Mucosa of descending colon (tissue), 3 donors: ENCODE measurements at regions not wholly inside any gene's neighbourhood (a gene's known extent, or its start where the extent isn't known, plus 50 kb on each side); places are given as distances from the start of the nearest gene placed in this dataset.

ENCODE experiments used
- ATAC-seq: fragments of 200-7000 bp; cut with Tn5 transposase; one replicate; pipeline ENCODE4 v1.9.1; 2020; ENCODE audit warnings: mild to moderate bottlenecking, moderate library complexity
- DNase-seq, 3 donors: peaks; one replicate each; pipeline ENCODE4 v3.0.0-alpha.2; 2020
- H3K36me3 ChIP-seq: fragments of 200-600 bp; one replicate; pipeline ENCODE4 v1.8.0; 2021; ENCODE audit warnings: low read depth, mild to moderate bottlenecking
- H3K4me1 ChIP-seq: fragments of 200-600 bp; one replicate; pipeline ENCODE4 v1.8.0; 2021; ENCODE audit warnings: low read depth, mild to moderate bottlenecking
- H3K4me3 ChIP-seq: fragments of 200-600 bp; one replicate; pipeline ENCODE4 v1.8.0; 2021; ENCODE audit warnings: mild to moderate bottlenecking
- H3K9me3 ChIP-seq: fragments of 200-600 bp; one replicate; pipeline ENCODE4 v1.8.0; 2021; ENCODE audit warnings: mild to moderate bottlenecking
- intact Hi-C, 2 donors: fragments of 100-400 bp; cut with DNase I in 1 of 2; cut with micrococcal nuclease in 1 of 2; formaldehyde crosslinking; loops; one replicate each; pipeline versions ENCODE4 v1.11.0 to v1.11.1; 2022; cut with DNase I, micrococcal nuclease
- TF ChIP-seq, protein P1 (sequence below): fragments of 200-600 bp; IDR thresholded peaks from one replicate; pipeline ENCODE4 v1.8.0; 2022; ENCODE audit warnings: antibody characterized with exemption, mild to moderate bottlenecking
- donor health status: DM: no; HTN: no; CAD: no; lungs with moderate emphysema.
- donor health status: DM: no; HTN: no; CAD: no.
- donor health status: DM: no; HTN: yes; CAD: no.

DNA sequence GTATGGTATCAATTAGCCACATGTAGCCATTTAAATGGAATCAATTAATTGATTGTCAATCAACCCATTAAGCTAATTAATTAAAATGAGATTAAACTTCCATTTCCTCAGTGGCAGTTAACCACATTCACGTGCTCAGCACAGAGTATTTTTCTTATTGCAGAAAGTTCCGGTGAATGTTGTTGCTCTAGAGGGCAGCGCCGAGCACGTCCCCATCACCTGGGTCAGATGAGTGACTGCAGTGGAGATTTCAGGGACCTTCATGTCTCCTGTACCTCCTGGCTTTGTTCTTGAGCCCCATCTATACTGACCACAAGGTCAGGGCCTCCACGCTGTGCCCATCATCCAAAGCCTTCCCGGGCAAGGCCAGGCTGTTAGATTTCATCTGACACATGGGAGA, 168.8 kb upstream of the MKI67 start:
- TF ChIP-seq, protein P1, sequence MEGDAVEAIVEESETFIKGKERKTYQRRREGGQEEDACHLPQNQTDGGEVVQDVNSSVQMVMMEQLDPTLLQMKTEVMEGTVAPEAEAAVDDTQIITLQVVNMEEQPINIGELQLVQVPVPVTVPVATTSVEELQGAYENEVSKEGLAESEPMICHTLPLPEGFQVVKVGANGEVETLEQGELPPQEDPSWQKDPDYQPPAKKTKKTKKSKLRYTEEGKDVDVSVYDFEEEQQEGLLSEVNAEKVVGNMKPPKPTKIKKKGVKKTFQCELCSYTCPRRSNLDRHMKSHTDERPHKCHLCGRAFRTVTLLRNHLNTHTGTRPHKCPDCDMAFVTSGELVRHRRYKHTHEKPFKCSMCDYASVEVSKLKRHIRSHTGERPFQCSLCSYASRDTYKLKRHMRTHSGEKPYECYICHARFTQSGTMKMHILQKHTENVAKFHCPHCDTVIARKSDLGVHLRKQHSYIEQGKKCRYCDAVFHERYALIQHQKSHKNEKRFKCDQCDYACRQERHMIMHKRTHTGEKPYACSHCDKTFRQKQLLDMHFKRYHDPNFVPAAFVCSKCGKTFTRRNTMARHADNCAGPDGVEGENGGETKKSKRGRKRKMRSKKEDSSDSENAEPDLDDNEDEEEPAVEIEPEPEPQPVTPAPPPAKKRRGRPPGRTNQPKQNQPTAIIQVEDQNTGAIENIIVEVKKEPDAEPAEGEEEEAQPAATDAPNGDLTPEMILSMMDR: no peak
- ATAC-seq (no peak), DNase-seq (no peak)
- no peak overlapping the region for H3K4me3 ChIP-seq
- intact Hi-C loops: no loop called here
- H3K9me3 ChIP-seq: no peaks in the 10 kb centered on the region
- H3K36me3 ChIP-seq: no peaks in the 10 kb centered on the region
- H3K4me1 ChIP-seq: no peaks in the 10 kb centered on the region

DNA sequence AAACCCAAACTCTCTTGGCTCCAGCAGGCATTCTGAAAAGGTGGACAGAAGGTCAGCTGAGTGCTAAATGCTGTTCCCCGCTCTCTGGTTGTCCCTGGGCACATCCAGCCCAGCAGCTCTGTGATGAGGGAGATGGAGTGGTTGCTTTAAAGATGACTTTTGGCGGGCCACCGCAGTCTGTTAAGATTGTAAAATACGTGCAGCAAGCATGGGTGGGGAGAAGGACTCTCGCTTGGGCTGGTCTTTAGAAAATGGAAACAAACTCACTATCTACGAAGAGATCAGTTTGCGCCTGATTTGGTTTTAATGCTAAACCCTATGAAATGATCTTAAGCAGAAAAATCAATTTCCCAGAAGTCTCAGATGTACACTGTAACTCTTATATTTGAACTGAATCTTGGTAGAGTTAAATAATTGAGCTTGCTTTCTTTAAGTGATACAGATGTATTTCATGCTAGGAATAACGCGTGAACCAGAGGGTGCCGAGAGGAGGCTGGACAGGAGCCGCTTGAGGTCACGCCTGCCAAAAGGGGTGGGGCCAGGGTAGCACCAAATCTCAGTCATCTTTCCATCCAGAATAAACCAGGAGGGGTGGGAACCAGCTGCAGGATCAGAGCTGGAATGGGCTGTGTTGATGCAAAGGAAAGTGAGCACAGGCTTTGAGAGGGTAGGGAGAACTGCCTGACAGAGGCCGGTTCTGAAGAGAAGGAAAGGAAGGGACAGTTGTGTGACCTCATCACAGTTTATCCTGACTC, 170.2 kb upstream of the MKI67 start:
- TF ChIP-seq, protein P1: no peak
- Histone ChIP-seq H3K4me3 (no peak overlapping the region), H3K36me3 (no peaks in the 10 kb centered on the region), H3K9me3 (no peaks in the 10 kb centered on the region), H3K4me1 (no peaks in the 10 kb centered on the region)
- ATAC-seq: no peak
- DNase-seq: no peak
- intact Hi-C loops: no loop called here

DNA sequence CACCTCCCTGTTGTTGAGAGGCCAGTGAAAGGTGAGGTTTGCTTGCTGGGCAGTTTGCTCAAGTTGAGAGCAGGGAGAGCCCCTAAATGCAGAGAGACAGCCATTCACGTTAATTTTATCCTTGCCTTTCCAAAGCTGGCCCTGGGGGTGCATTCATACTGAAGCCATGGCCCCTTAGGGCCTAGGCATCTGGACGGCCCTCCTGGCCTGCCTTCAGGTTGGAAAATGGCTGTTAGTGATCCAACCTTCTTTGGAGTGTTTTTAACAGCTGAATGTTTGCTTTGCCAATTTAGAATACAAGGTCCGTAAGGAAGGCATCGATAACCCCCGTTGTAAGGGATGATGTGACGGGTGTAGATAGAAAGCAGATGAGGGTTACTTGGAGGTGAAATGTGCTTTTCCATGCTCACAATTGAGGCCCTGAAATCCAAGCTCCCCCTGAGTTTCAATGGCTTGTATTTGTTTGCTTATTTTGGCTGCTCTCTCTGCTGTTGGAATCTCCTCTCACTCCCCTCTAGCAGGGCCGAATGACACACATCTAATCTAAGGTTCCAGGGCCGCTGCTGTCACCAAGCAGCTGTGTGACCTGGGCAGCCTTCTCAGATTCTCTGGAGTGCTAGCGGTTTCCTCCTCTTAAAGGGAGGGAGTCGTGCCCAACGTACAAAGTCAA, 171.6 kb upstream of the MKI67 start:
- ATAC-seq: no peak
- Histone ChIP-seq H3K36me3 (no peaks in the 10 kb centered on the region), H3K4me1 (no peaks in the 10 kb centered on the region), H3K4me3 (no peak overlapping the region), H3K9me3 (no peaks in the 10 kb centered on the region)
- TF ChIP-seq, protein P1: no peak
- intact Hi-C loops: no loop called here
- no peak for DNase-seq

DNA sequence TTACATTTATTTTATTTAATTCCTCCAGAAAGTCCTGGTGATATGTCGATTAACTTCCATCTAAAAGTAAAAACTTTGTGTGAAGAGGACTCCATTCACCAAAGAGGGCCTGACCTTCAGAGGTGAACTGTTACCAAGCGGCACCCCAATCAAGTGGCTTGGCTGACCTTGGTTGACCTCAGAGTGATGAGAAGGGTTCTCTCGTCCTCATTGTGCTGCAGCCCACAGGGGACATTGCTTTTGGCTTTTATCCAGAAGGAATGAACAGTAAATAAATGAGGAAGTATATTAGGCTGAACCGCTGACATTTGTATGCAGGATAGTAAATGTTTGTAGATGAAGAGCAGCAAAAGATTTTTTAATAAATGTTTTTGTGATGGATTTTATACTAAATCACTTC, 172.4 kb upstream of the MKI67 start:
- H3K4me3 ChIP-seq: no peak overlapping the region
- no peaks in the 10 kb centered on the region for H3K4me1 ChIP-seq
- TF ChIP-seq, protein P1: no peak
- H3K36me3 ChIP-seq: no peaks in the 10 kb centered on the region
- no peaks in the 10 kb centered on the region for H3K9me3 ChIP-seq
- intact Hi-C loops: no loop called here
- DNase-seq (no peak), ATAC-seq (no peak)

DNA sequence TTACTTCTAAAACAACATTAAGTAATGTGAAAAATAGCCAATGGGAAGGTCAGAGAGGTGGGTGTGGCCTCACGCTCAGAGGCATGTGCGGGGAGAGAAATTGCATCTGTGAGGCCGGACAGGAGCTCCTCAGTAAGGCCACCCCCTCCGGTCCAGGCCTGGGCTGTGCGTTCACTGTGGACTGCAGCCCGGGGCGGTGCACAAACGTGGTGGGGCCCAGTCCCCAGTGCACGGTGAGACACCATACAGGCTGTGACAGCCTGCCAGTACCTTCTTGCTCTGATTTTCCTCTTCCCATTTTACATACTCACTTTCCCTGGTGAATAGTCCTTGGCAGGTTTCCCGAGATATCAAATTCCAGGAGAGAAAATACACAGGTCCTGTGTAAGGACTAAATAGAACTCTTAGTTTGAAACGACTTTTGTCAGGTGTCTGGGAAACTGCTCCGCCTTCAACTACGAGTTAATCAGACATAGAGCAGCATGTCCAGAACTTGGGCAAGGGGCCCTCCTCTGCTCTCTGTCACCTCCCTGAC, 174.1 kb upstream of the MKI67 start:
- intact Hi-C loops: no loop called here
- no peaks in the 10 kb centered on the region for H3K36me3 ChIP-seq

More for the DNA sequence above, 174.1 kb upstream of the MKI67 start:
- Histone ChIP-seq H3K9me3 (no peaks in the 10 kb centered on the region), H3K4me1 (no peaks in the 10 kb centered on the region), H3K4me3 (no peak overlapping the region)
- ATAC-seq: no peak
- TF ChIP-seq, protein P1: no peak
- no peak for DNase-seq
